ENCODE measurements at regions not wholly inside any gene's neighbourhood (a gene's known extent, or its start where the extent isn't known, plus 50 kb on each side); places are given as distances from the start of the nearest gene placed in this dataset.
"Not testable (repeated sequence)": the region's sequence is repeated elsewhere in the genome, so short reads cannot be mapped to it uniquely, and the experiment has no call there.

GRCh38 chr6:167235005-167235404 lies 56.1 kb upstream of the UNC93A start:
- DNase-seq (ENCODE audit: low read depth) = no peak
- TF ChIP-seq CTCF (IDR thresholded peaks at IDR 0.05; ENCODE audit: control insufficient read depth, insufficient read depth, low read depth, low read length, missing control alignments) = no peak
- no peak overlapping the region for H3K4me3 ChIP-seq (ENCODE audit: control insufficient read depth, low read depth, low read length)

GRCh38 chr6:167235421-167236238 lies 55.5 kb upstream of the UNC93A start:
- H3K4me3 ChIP-seq (ENCODE audit: control insufficient read depth, low read depth, low read length) = no peak overlapping the region
- DNase-seq (ENCODE audit: low read depth) = no peak
- TF ChIP-seq CTCF (IDR thresholded peaks at IDR 0.05; ENCODE audit: control insufficient read depth, insufficient read depth, low read depth, low read length, missing control alignments) = no peak

GRCh38 chr6:167236239-167236571 lies 54.9 kb upstream of the UNC93A start:
- no peak overlapping the region for H3K4me3 ChIP-seq (ENCODE audit: control insufficient read depth, low read depth, low read length)
- DNase-seq (ENCODE audit: low read depth) = no peak
- TF ChIP-seq CTCF (IDR thresholded peaks at IDR 0.05; ENCODE audit: control insufficient read depth, insufficient read depth, low read depth, low read length, missing control alignments) = no peak

GRCh38 chr6:167237438-167238145 lies 53.5 kb upstream of the UNC93A start:
- TF ChIP-seq CTCF (IDR thresholded peaks at IDR 0.05; ENCODE audit: control insufficient read depth, insufficient read depth, low read depth, low read length, missing control alignments) = no peak
- H3K4me3 ChIP-seq (ENCODE audit: control insufficient read depth, low read depth, low read length) = no peak overlapping the region
- no peak for DNase-seq (ENCODE audit: low read depth)

- no peak overlapping the region for H3K4me3 ChIP-seq (ENCODE audit: control insufficient read depth, low read depth, low read length)
- DNase-seq (ENCODE audit: low read depth) = no peak
- no peak for TF ChIP-seq CTCF (IDR thresholded peaks at IDR 0.05; ENCODE audit: control insufficient read depth, insufficient read depth, low read depth, low read length, missing control alignments)
Observed at GRCh38 chr6:167238146-167238693, 52.9 kb upstream of the UNC93A start.

- no peak overlapping the region for H3K4me3 ChIP-seq (ENCODE audit: control insufficient read depth, low read depth, low read length)
- no peak for TF ChIP-seq CTCF (IDR thresholded peaks at IDR 0.05; ENCODE audit: control insufficient read depth, insufficient read depth, low read depth, low read length, missing control alignments)
- DNase-seq (ENCODE audit: low read depth) = no peak
Observed at GRCh38 chr6:167238694-167239467, 52.2 kb upstream of the UNC93A start.

- H3K4me3 ChIP-seq (ENCODE audit: control insufficient read depth, low read depth, low read length); DNase-seq (ENCODE audit: low read depth): not testable (repeated sequence)
Observed at GRCh38 chr6:167239470-167239869, 51.6 kb upstream of the UNC93A start.

All from AG09309 (cell line).